ENCODE measurements at regions not wholly inside any gene's neighbourhood (a gene's known extent, or its start where the extent isn't known, plus 50 kb on each side); places are given as distances from the start of the nearest gene placed in this dataset.

GRCh38 chr10:71025535-71025934 is 137.2 kb upstream of the PCBD1 start:
- Histone ChIP-seq H3K9me3 (ENCODE audit: insufficient read depth, low read depth) (peaks cover 3% of the 10 kb centered on the region; the same call in 1 of the 2 replicates), H3K4me3 (no peak overlapping the region), H3K4me2 (no peak overlapping the region), H3K9me2 (ENCODE audit: insufficient read depth) (no peaks in the 10 kb centered on the region), H3K27me3 (ENCODE audit: insufficient read depth, low read depth) (peaks cover 34% of the 10 kb centered on the region), H3K79me2 (ENCODE audit: low read depth) (no peaks in the 10 kb centered on the region), H2AFZ (no peak overlapping the region), H3F3A (ENCODE audit: insufficient read depth, low read depth) (no peaks in the 10 kb centered on the region), H4K20me1 (ENCODE audit: insufficient read depth) (no peaks in the 10 kb centered on the region), H3K27ac (no peak overlapping the region), H3K4me1 (replicated peaks; ENCODE audit: insufficient read depth) (no peaks in the 10 kb centered on the region), H3K36me3 (ENCODE audit: low read depth) (no peaks in the 10 kb centered on the region)
- no TSS peak for BruUV-seq (replicated peaks)
- TF ChIP-seq EZH2 (IDR thresholded peaks at IDR 0.05; ENCODE audit: low read depth): no peak
- no peak for TF ChIP-seq CTCF (conservative IDR thresholded peaks at IDR 0.05)
- ChIA-PET CTCF (interaction anchor here (0.7 kb wide), 1 partner anchor 11 kb away, joined by 7 read pairs; no protein-coding TSS in a partner anchor), POLR2A (ENCODE audit: unreplicated experiment) (no interaction called here)
- peak; percentile 14 to 40 for DNase-seq
- intact Hi-C loops (cut with micrococcal nuclease; ENCODE audit: unreplicated experiment): no loop called here

GRCh38 chr10:71028066-71028465 is 139.7 kb upstream of the PCBD1 start:
- peaks cover 37% of the 10 kb centered on the region for H3K27me3 ChIP-seq (ENCODE audit: insufficient read depth, low read depth)
- BruUV-seq (replicated peaks): no TSS peak
- H3K36me3 ChIP-seq (ENCODE audit: low read depth): no peaks in the 10 kb centered on the region
- H3K4me2 ChIP-seq: no peak overlapping the region
- H3K4me1 ChIP-seq (replicated peaks; ENCODE audit: insufficient read depth): no peaks in the 10 kb centered on the region
- H3K9me2 ChIP-seq (ENCODE audit: insufficient read depth): no peaks in the 10 kb centered on the region
- no peaks in the 10 kb centered on the region for H3K79me2 ChIP-seq (ENCODE audit: low read depth)
- H3K27ac ChIP-seq: no peak overlapping the region
- no peak overlapping the region for H2AFZ ChIP-seq
- intact Hi-C loops (cut with micrococcal nuclease; ENCODE audit: unreplicated experiment): no loop called here
- no peaks in the 10 kb centered on the region for H4K20me1 ChIP-seq (ENCODE audit: insufficient read depth)
- CTCF ChIA-PET: no interaction called here
- no peaks in the 10 kb centered on the region for H3F3A ChIP-seq (ENCODE audit: insufficient read depth, low read depth)
- DNase-seq: no peak
- POLR2A ChIA-PET (ENCODE audit: unreplicated experiment): no interaction called here
- no peaks in the 10 kb centered on the region for H3K9me3 ChIP-seq (ENCODE audit: insufficient read depth, low read depth)
- TF ChIP-seq EZH2 (IDR thresholded peaks at IDR 0.05; ENCODE audit: low read depth) (no peak), CTCF (conservative IDR thresholded peaks at IDR 0.05) (no peak)
- H3K4me3 ChIP-seq: no peak overlapping the region

- ChIA-PET POLR2A (ENCODE audit: unreplicated experiment) (no interaction called here), CTCF (interaction anchor here (0.8 kb wide), 1 partner anchor 98 kb away, joined by 4 read pairs; no protein-coding TSS in a partner anchor)
- TF ChIP-seq CTCF (conservative IDR thresholded peaks at IDR 0.05): no peak
- TF ChIP-seq EZH2 (IDR thresholded peaks at IDR 0.05; ENCODE audit: low read depth): no peak
- no peaks in the 10 kb centered on the region for H3K4me1 ChIP-seq (replicated peaks; ENCODE audit: insufficient read depth)
- no peak overlapping the region for H3K4me2 ChIP-seq
- no peak overlapping the region for H3K27ac ChIP-seq
- no peaks in the 10 kb centered on the region for H4K20me1 ChIP-seq (ENCODE audit: insufficient read depth)
- no TSS peak for BruUV-seq (replicated peaks)
- DNase-seq: no peak
- H2AFZ ChIP-seq: no peak overlapping the region
- H3K27me3 ChIP-seq (ENCODE audit: insufficient read depth, low read depth): peaks cover 51% of the 10 kb centered on the region
- H3K79me2 ChIP-seq (ENCODE audit: low read depth): no peaks in the 10 kb centered on the region
- no peaks in the 10 kb centered on the region for H3K9me3 ChIP-seq (ENCODE audit: insufficient read depth, low read depth)
- no peak overlapping the region for H3K4me3 ChIP-seq
- intact Hi-C loops (cut with micrococcal nuclease; ENCODE audit: unreplicated experiment): no loop called here
- H3K36me3 ChIP-seq (ENCODE audit: low read depth): no peaks in the 10 kb centered on the region
- H3K9me2 ChIP-seq (ENCODE audit: insufficient read depth): no peaks in the 10 kb centered on the region
- no peaks in the 10 kb centered on the region for H3F3A ChIP-seq (ENCODE audit: insufficient read depth, low read depth)
These were observed 141.1 kb upstream of the PCBD1 start for GRCh38 chr10:71029411-71029892.
